MM.1S (cell line): ENCODE measurements at regions not wholly inside any gene's neighbourhood (a gene's known extent, or its start where the extent isn't known, plus 50 kb on each side); places are given as distances from the start of the nearest gene placed in this dataset.

Experiments
- DNase-seq: peaks from one replicate; pipeline ENCODE4 v3.0.0-alpha.2; 2015
- H2AFZ ChIP-seq: fragments of 300-600 bp; sonication (generic); 2 replicates; pipeline ENCODE4 v1.6.0; 2016; ENCODE audit warnings: antibody characterized with exemption, low read length
- H3F3A ChIP-seq: fragments of 300-600 bp; sonication (generic); 2 replicates; pipeline ENCODE4 v1.6.1; 2016; ENCODE audit warnings: mild to moderate bottlenecking, antibody characterized with exemption, low read length, moderate library complexity, mixed read lengths; ENCODE audit not compliant: insufficient read depth
- H3K27ac ChIP-seq: fragments of 300-600 bp; sonication (generic); 2 replicates; pipeline ENCODE4 v1.5.1; 2016; ENCODE audit warnings: mild to moderate bottlenecking, low read length
- H3K27me3 ChIP-seq: fragments of 300-600 bp; sonication (generic); replicated peaks from 2 replicates; pipeline ENCODE4 v1.6.0; 2016; ENCODE audit warnings: low read length; ENCODE audit not compliant: insufficient read depth
- H3K36me3 ChIP-seq: fragments of 300-600 bp; sonication (generic); replicated peaks from 2 replicates; pipeline ENCODE4 v1.6.1; 2016; ENCODE audit warnings: mild to moderate bottlenecking, low read length, mixed read lengths; ENCODE audit not compliant: insufficient read depth
- H3K4me1 ChIP-seq: fragments of 300-600 bp; sonication (generic); 2 replicates; pipeline ENCODE4 v1.6.1; 2016; ENCODE audit warnings: low read length, mixed read lengths
- H3K4me2 ChIP-seq: fragments of 300-600 bp; sonication (generic); 2 replicates; pipeline ENCODE4 v1.6.0; 2016; ENCODE audit warnings: low read depth, low read length
- H3K4me3 ChIP-seq: fragments of 300-600 bp; sonication (generic); 2 replicates; pipeline ENCODE4 v1.5.1; 2016; ENCODE audit warnings: low read length, mixed read lengths
- H3K79me2 ChIP-seq: fragments of 300-600 bp; sonication (generic); 2 replicates; pipeline ENCODE4 v1.6.1; 2016; ENCODE audit warnings: mixed run types, low read length, mixed read lengths
- H3K9ac ChIP-seq: fragments of 300-600 bp; sonication (generic); 2 replicates; pipeline ENCODE4 v1.6.1; 2016; ENCODE audit warnings: low read length, mixed read lengths
- H3K9me2 ChIP-seq: fragments of 300-600 bp; sonication (generic); replicated peaks from 2 replicates; pipeline ENCODE4 v1.6.1; 2016; ENCODE audit warnings: mild to moderate bottlenecking, low read length, mixed read lengths; ENCODE audit not compliant: insufficient read depth
- H3K9me3 ChIP-seq: fragments of 300-600 bp; sonication (generic); replicated peaks from 2 replicates; pipeline ENCODE4 v1.6.1; 2016; ENCODE audit warnings: mild to moderate bottlenecking, low read length, mixed read lengths; ENCODE audit not compliant: insufficient read depth
- H4K20me1 ChIP-seq: fragments of 300-600 bp; sonication (generic); 2 replicates; pipeline ENCODE4 v1.6.1; 2016; ENCODE audit warnings: mild to moderate bottlenecking, low read length, moderate library complexity, mixed read lengths; ENCODE audit not compliant: insufficient read depth
- CTCF ChIP-seq: fragments of 300-600 bp; sonication (generic); IDR thresholded peaks from 2 replicates; pipeline ENCODE4 v1.5.1; 2016; ENCODE audit warnings: antibody characterized with exemption, low read length, mixed read lengths
- EZH2 ChIP-seq: fragments of 300-600 bp; sonication (generic); optimal IDR thresholded peaks from 2 replicates; pipeline ENCODE3; 2017; ENCODE audit warnings: low read depth, mild to moderate bottlenecking, antibody characterized with exemption, low read length, mixed read lengths
- EZH2phosphoT487 ChIP-seq: fragments of 300-600 bp; sonication (generic); IDR thresholded peaks from 2 replicates; pipeline ENCODE4 v1.6.1; 2018; ENCODE audit warnings: antibody characterized with exemption, low read length

GRCh38 chr1:2970311-2971071, 50.8 kb upstream of the ACTRT2 start:
- Histone ChIP-seq H3K4me2 (no peak overlapping the region), H3K9me3 (no peaks in the 10 kb centered on the region)
- DNase-seq = no peak

GRCh38 chr1:2971101-2971501, 50.2 kb upstream of the ACTRT2 start:
- Histone ChIP-seq H3K27me3 (peaks cover 46% of the 10 kb centered on the region), H3K4me2 (no peak overlapping the region), H3K4me1 (no peaks in the 10 kb centered on the region), H3F3A (no peaks in the 10 kb centered on the region), H3K27ac (no peak overlapping the region), H3K79me2 (no peaks in the 10 kb centered on the region), H2AFZ (no peak overlapping the region), H3K9ac (no peak overlapping the region), H4K20me1 (no peaks in the 10 kb centered on the region), H3K4me3 (no peak overlapping the region), H3K9me3 (no peaks in the 10 kb centered on the region), H3K36me3 (no peaks in the 10 kb centered on the region), H3K9me2 (no peaks in the 10 kb centered on the region)
- TF ChIP-seq CTCF (no peak), EZH2 (no peak), EZH2phosphoT487 (no peak)
- no peak for DNase-seq

More at GRCh38 chr1:2970311-2971071, 50.8 kb upstream of the ACTRT2 start:
- Histone ChIP-seq H4K20me1 (no peaks in the 10 kb centered on the region), H3K27me3 (peaks cover 51% of the 10 kb centered on the region), H3K9ac (no peak overlapping the region), H3K36me3 (no peaks in the 10 kb centered on the region), H3F3A (no peaks in the 10 kb centered on the region), H3K27ac (no peak overlapping the region), H2AFZ (no peak overlapping the region), H3K79me2 (no peaks in the 10 kb centered on the region), H3K9me2 (no peaks in the 10 kb centered on the region), H3K4me3 (no peak overlapping the region), H3K4me1 (no peaks in the 10 kb centered on the region)
- no peak for TF ChIP-seq EZH2
- no peak for TF ChIP-seq CTCF
- TF ChIP-seq EZH2phosphoT487 = no peak
